IMR-90 (cell line): ENCODE measurements at regions not wholly inside any gene's neighbourhood (a gene's known extent, or its start where the extent isn't known, plus 50 kb on each side); places are given as distances from the start of the nearest gene placed in this dataset.
"Not testable (repeated sequence)": the region's sequence is repeated elsewhere in the genome, so short reads cannot be mapped to it uniquely, and the experiment has no call there.

Experiments
- ATAC-seq: fragments of 200-7000 bp; cut with Tn5 transposase; 2 replicates; pipeline ENCODE4 v1.9.1; 2020; ENCODE audit warnings: low read depth, mild to moderate bottlenecking, moderate library complexity
- BruUV-seq: library from RNA; stranded (reverse); fragments of 400-500 nt; replicated peaks from 2 replicates; lab custom pipeline; 2021; lab: Mats Ljungman, UMichigan
- CTCF ChIA-PET: fragments of 300-600 bp; formaldehyde crosslinking; extraction: SDS; loops from one replicate; lab custom pipeline; 2021; ENCODE audit warnings: antibody characterized with exemption; lab: Yijun Ruan, JAX
- POLR2A ChIA-PET: fragments of 300-600 bp; sonication (Branson Sonifier 250); formaldehyde crosslinking; loops from one replicate; lab custom pipeline; 2022; ENCODE audit warnings: antibody characterized with exemption; ENCODE audit not compliant: unreplicated experiment; lab: Charles Lee
- DNase-seq: peaks from one replicate; pipeline ENCODE4 v3.0.0; 2013
- H2AFZ ChIP-seq: replicated peaks from 2 replicates; pipeline ENCODE3; 2013; ENCODE audit warnings: low read length, mild to moderate bottlenecking; ENCODE audit not compliant: poor library complexity
- H2AK5ac ChIP-seq: 2 replicates; pipeline ENCODE4 v1.6.1; 2013; ENCODE audit warnings: low read depth, low read length, inconsistent platforms
- H2AK9ac ChIP-seq: replicated peaks from 2 replicates; pipeline ENCODE3; 2013; ENCODE audit warnings: mild to moderate bottlenecking, low read depth, low read length, moderate library complexity; ENCODE audit not compliant: poor library complexity
- H2BK120ac ChIP-seq: 2 replicates; pipeline ENCODE4 v1.6.1; 2013; ENCODE audit warnings: low read depth, low read length, inconsistent platforms
- H2BK15ac ChIP-seq: 3 replicates; pipeline ENCODE4 v1.6.1; 2013; ENCODE audit warnings: low read depth, low read length, inconsistent platforms
- H2BK20ac ChIP-seq: 2 replicates; pipeline ENCODE4 v1.6.1; 2013; ENCODE audit warnings: low read depth, mild to moderate bottlenecking, inconsistent platforms, low read length, moderate library complexity
- H2BK5ac ChIP-seq: 2 replicates; pipeline ENCODE4 v1.6.1; 2013; ENCODE audit warnings: mild to moderate bottlenecking, low read depth, low read length, inconsistent platforms; ENCODE audit not compliant: poor library complexity, severe bottlenecking
- H3K14ac ChIP-seq: replicated peaks from 2 replicates; pipeline ENCODE4 v1.6.1; 2013; ENCODE audit warnings: low read depth, low read length, inconsistent platforms
- H3K18ac ChIP-seq: 2 replicates; pipeline ENCODE4 v1.6.1; 2013; ENCODE audit warnings: low read depth, low read length, control low read depth
- H3K23ac ChIP-seq: 2 replicates; pipeline ENCODE4 v1.6.1; 2013; ENCODE audit warnings: low read depth, low read length, inconsistent platforms
- H3K27ac ChIP-seq: 2 replicates; pipeline ENCODE4 v1.5.1; 2013; ENCODE audit warnings: mild to moderate bottlenecking, control low read depth, low read length; ENCODE audit not compliant: insufficient read depth
- H3K27me3 ChIP-seq: 2 replicates; pipeline ENCODE4 v1.6.1; 2013; ENCODE audit warnings: low read length; ENCODE audit not compliant: control insufficient read depth, insufficient read depth
- H3K36me3 ChIP-seq: 2 replicates; pipeline ENCODE4 v1.6.1; 2013; ENCODE audit warnings: low read length, mixed read lengths; ENCODE audit not compliant: control insufficient read depth, insufficient read depth
- H3K4ac ChIP-seq: 2 replicates; pipeline ENCODE4 v1.6.1; 2013; ENCODE audit warnings: low read depth, low read length, inconsistent platforms
- H3K4me1 ChIP-seq: 2 replicates; pipeline ENCODE4 v1.6.1; 2013; ENCODE audit warnings: low read length, mixed read lengths; ENCODE audit not compliant: control insufficient read depth, insufficient read depth
- H3K4me2 ChIP-seq: 2 replicates; pipeline ENCODE4 v1.6.1; 2013; ENCODE audit warnings: low read depth, mild to moderate bottlenecking, control low read depth, low read length, moderate library complexity
- H3K4me3 ChIP-seq: 2 replicates; pipeline ENCODE4 v1.5.1; 2013; ENCODE audit warnings: low read depth, mild to moderate bottlenecking, control low read depth, low read length, moderate library complexity; ENCODE audit not compliant: insufficient read depth
- H3K56ac ChIP-seq: 2 replicates; pipeline ENCODE4 v1.6.1; 2013; ENCODE audit warnings: low read length, inconsistent platforms; ENCODE audit not compliant: insufficient read depth; ENCODE audit errors: extremely low read depth
- H3K79me1 ChIP-seq, 2 experiments: 2 replicates each; pipeline ENCODE4 v1.6.1; 2013; ENCODE audit warnings: low read length in 2 of 2, inconsistent platforms in 1 of 2, low read depth in 1 of 2
- H3K9ac ChIP-seq: 2 replicates; pipeline ENCODE4 v1.6.1; 2013; ENCODE audit warnings: low read depth, low read length, control low read depth
- H3K9me1 ChIP-seq: 2 replicates; pipeline ENCODE4 v1.6.1; 2013; ENCODE audit warnings: low read length, inconsistent platforms; ENCODE audit not compliant: insufficient read depth
- H3K9me3 ChIP-seq: 2 replicates; pipeline ENCODE4 v1.6.1; 2013; ENCODE audit warnings: low read length; ENCODE audit not compliant: control insufficient read depth, insufficient read depth
- H4K20me1 ChIP-seq: 2 replicates; pipeline ENCODE4 v1.6.1; 2013; ENCODE audit warnings: low read length, inconsistent platforms; ENCODE audit not compliant: insufficient read depth
- H4K5ac ChIP-seq: 2 replicates; pipeline ENCODE4 v1.6.1; 2013; ENCODE audit warnings: mild to moderate bottlenecking, low read depth, low read length, control low read depth
- H4K8ac ChIP-seq, 2 experiments: 2 replicates each; pipeline ENCODE4 v1.6.1; 2013; ENCODE audit warnings: low read depth in 2 of 2, low read length in 2 of 2, control low read depth in 1 of 2, inconsistent platforms in 1 of 2
- H4K91ac ChIP-seq: 2 replicates; pipeline ENCODE4 v1.6.1; 2013; ENCODE audit warnings: low read depth, low read length, inconsistent platforms; ENCODE audit not compliant: insufficient read depth
- WGBS, 2 experiments: methylation state at CpG; one replicate each; pipeline versions ENCODE4 v1.1.5 to v1.1.7; 2013; ENCODE audit warnings: missing lambda C conversion rate in 2 of 2; ENCODE audit not compliant: insufficient read length in 1 of 2; ENCODE audit errors: extremely low coverage in 2 of 2; 5-methylcytosine and 5-hydroxymethylcytosine counted together
- dilution Hi-C: fragments of 300-500 bp; cut with HindIII; formaldehyde crosslinking; loops from one replicate; pipeline ENCODE4 v1.14.3; 2018; ENCODE audit warnings: low sequenced_read_pairs; ENCODE audit not compliant: unreplicated experiment
- in situ Hi-C: fragments of 300-500 bp; cut with MboI; formaldehyde crosslinking; loops from 3 replicates; pipeline ENCODE4 v1.14.3; 2019; ENCODE audit warnings: low sequenced_read_pairs, inconsistent platforms, mixed read lengths
- intact Hi-C: fragments of 100-400 bp; cut with micrococcal nuclease; formaldehyde crosslinking; loops from 2 replicates; pipeline ENCODE4 v1.10.0; 2022

DNA sequence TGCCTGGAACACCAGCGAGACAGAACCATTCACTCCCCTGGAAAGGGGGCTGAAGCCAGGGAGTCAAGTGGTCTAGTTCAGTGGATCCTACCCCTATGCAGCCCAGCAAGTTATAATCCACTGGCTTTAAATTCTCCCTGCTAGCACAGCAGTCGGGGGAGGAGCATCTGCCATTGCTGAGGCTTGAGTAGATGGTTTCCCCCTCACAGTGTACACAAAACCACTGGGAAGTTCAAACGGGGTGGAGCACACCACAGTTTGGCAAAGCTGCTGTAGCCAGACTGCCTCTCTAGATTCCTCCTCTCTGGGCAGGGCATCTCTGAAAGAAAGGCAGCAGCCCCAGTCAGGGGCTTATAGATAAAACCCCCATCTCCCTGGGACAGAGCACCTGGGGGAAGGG lies 88.4 kb upstream of the WDFY3 start:
- H3K56ac ChIP-seq, H3K27me3 ChIP-seq, H3K4me1 ChIP-seq, H3K23ac ChIP-seq, intact Hi-C loops, H2BK5ac ChIP-seq, H3K27ac ChIP-seq, POLR2A ChIA-PET, H3K4me3 ChIP-seq, H3K36me3 ChIP-seq, ATAC-seq, H3K9me3 ChIP-seq, H3K9me1 ChIP-seq, H2AFZ ChIP-seq, H3K18ac ChIP-seq, H4K5ac ChIP-seq, H3K4me2 ChIP-seq, H3K9ac ChIP-seq, H4K8ac ChIP-seq, H2BK120ac ChIP-seq, H2AK5ac ChIP-seq, H2BK20ac ChIP-seq, H4K91ac ChIP-seq, H2BK15ac ChIP-seq, in situ Hi-C loops, H3K79me1 ChIP-seq, H3K4ac ChIP-seq, CTCF ChIA-PET, DNase-seq, dilution Hi-C loops, BruUV-seq, H3K14ac ChIP-seq, H2AK9ac ChIP-seq, H4K20me1 ChIP-seq: not testable (repeated sequence)
- WGBS, 2 experiments = no CpG with 5 or more reads among the region's 3 CpGs
